NCI-H226 (cell line): ENCODE measurements at regions not wholly inside any gene's neighbourhood (a gene's known extent, or its start where the extent isn't known, plus 50 kb on each side); places are given as distances from the start of the nearest gene placed in this dataset.

ENCODE experiments used
- DNase-seq: peaks from one replicate; pipeline ENCODE4 v3.0.0-alpha.2; 2015

- peak; percentile 26 for DNase-seq
Measured at GRCh38 chr7:38331853-38332595, 58.6 kb upstream of the TARP start.

GRCh38 chr7:38330861-38331621 is 57.6 kb upstream of the TARP start:
- no peak for DNase-seq

GRCh38 chr7:38330039-38330438 is 56.6 kb upstream of the TARP start:
- no peak for DNase-seq

- no peak for DNase-seq
Measured at GRCh38 chr7:38329340-38329739, 55.9 kb upstream of the TARP start.

- no peak for DNase-seq
Measured at GRCh38 chr7:38328814-38329213, 55.4 kb upstream of the TARP start.

GRCh38 chr7:38327637-38328036 is 54.2 kb upstream of the TARP start:
- DNase-seq, result no peak
